GM18907 (cell line): ENCODE measurements at regions not wholly inside any gene's neighbourhood (a gene's known extent, or its start where the extent isn't known, plus 50 kb on each side); places are given as distances from the start of the nearest gene placed in this dataset.

Source experiments
- ATAC-seq: cut with Tn5 transposase; IDR thresholded peaks from one replicate; pipeline ENCODE4 v1.9.1; 2021; ENCODE audit warnings: mild to moderate bottlenecking, moderate library complexity; ENCODE audit not compliant: unreplicated experiment

- no peak for ATAC-seq
Observed at GRCh38 chr6:134117409-134117808, 65.0 kb upstream of the SLC2A12 start.

- no peak for ATAC-seq
Observed at GRCh38 chr6:134115715-134116074, 63.3 kb upstream of the SLC2A12 start.

DNA sequence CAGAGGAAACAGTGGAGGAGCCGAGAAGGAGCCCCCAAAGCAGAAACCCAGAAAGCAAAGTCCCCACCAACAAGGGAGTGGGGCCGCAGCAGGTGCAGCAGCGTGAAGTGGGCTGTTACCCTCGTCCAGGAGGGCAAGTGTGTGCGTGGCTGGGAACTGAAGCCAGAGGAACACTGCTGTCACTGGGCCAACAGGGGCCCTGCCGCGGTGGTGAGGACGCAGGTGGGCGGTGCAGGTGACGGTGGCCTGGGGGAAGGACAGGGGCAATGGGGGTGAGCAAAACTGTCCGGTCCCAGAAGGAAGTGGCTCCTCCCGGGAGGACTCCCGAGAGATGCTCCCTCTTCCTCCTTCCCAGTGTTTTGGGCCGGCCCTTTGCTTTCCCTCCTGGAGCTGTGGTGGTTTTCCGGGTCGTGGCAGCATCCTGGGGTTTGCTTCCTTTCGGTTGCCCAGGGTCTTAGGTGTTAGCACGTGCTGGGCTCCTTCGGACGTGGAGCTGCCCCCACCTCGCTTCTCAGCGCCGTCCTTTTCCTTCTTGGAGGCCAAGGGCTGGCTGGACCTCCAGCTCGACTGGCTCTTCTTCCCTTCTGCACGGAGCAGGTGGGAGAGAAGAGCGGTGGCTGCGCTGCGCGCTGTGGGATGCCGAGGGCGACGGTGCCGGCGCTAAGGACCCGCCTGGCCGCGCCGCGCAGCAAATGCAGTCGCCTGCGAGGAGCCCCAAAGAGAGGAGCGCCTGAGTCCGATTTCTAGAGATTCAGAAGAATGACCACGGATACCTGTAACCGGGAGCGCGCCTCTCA, 62.7 kb upstream of the SLC2A12 start:
- no peak for ATAC-seq

- ATAC-seq = no peak
Observed at GRCh38 chr6:134114489-134114888, 62.1 kb upstream of the SLC2A12 start.

- ATAC-seq = no peak
Observed at GRCh38 chr6:134111726-134112125, 59.3 kb upstream of the SLC2A12 start.

DNA sequence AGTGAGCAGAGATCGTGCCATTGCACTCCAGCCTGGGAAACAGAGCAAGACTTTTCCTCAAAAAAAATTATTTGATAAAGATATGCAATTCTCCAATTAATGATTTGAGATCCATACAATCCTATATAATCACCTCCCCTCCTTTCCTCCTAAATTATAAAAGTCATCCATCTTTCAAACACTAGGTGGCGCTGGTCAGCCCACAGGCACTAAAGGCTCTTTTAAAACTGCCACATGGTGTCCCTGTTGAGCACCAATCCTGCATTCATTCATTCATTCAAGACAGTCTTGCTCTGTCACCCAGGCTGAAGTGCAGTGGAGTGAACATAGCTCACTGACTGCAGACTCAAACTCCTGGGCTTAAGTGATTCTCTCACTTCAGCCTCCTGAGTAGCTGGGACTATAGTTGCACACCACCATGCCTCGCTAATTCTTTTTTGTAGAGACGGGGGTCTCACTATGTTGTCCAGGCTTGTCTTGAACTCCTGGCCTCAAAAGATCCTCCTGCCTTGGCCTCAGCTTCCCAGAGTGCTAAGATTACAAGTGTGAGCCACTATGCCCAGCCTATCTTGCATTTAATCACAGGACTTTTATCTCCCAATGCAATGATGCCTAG, 58.7 kb upstream of the SLC2A12 start:
- ATAC-seq = peak; percentile 68

GRCh38 chr6:134106702-134107101, 54.3 kb upstream of the SLC2A12 start:
- no peak for ATAC-seq

DNA sequence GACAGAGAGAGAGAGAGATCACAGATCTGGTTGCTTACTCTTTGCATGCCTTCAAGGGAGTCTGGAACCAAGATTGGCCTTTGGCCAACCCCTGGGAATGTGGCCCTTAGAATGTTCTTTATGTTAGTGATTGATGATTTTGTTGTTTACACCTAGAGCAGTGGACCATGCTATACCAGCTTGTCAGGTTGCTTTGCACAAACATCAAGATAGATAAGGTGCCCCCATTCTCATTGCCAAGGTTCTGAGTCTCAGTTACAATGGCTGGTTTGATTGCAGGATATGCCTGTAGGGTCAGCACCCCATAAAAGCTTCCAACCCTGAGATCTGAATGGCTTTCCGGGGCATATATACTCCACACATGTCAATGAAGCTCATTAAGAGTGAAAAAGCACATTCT, 53.5 kb upstream of the SLC2A12 start:
- no peak for ATAC-seq

DNA sequence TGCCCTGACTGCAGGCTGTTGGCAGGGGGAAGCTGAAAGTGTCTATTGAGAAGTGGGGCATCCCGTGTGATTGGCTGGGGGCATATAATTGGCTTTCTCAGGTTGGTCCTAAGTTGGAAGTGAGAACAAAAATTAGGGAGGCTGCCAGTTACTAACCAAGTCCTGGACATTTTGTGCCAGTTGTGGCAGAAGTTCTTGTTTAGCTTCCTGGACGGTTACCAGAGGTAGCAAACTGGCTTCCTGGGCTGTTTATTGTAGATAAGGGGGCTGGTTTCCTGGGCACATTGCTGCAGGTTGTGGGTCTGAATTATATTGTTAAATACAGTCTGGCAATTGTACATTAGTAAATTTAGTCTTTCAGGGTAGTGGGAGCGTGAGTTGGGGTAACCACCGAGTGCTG, 50.6 kb upstream of the SLC2A12 start:
- ATAC-seq = no peak
